Panc1 (cell line): ENCODE measurements at regions not wholly inside any gene's neighbourhood (a gene's known extent, or its start where the extent isn't known, plus 50 kb on each side); places are given as distances from the start of the nearest gene placed in this dataset.

ENCODE experiments used
- POLR2AphosphoS5 ChIP-seq: IDR thresholded peaks from 2 replicates; pipeline ENCODE4 v1.6.1; 2012; ENCODE audit warnings: mild to moderate bottlenecking, low read depth, low read length, moderate library complexity
- TCF7L2 ChIP-seq: IDR thresholded peaks from 2 replicates; pipeline ENCODE4 v1.6.1; 2011; ENCODE audit warnings: mild to moderate bottlenecking, low read depth, low read length, inconsistent platforms
- TF ChIP-seq, protein P1 (sequence below): fragments of 450-650 bp; IDR thresholded peaks from 2 replicates; pipeline ENCODE4 v1.5.1; 2017; ENCODE audit warnings: mild to moderate bottlenecking

DNA sequence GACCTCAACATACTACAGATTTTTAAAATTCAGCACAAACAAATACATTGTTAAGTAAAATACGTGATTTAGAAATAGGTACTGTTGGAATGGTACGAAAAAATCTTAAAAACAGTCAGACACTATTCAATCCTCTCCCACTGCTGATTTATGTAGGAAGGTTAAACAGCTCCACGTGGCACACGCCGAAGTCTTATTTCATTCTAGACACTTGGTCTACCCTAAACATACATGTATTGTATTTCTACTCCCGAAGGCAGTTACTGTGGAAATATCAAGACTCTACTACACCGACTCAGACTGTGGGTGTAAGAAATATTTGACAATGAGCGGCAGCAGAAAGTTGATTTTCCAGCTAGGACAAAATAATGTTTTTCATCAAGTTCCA is 130.6 kb downstream of the MPP7 start:
- TF ChIP-seq, protein P1, sequence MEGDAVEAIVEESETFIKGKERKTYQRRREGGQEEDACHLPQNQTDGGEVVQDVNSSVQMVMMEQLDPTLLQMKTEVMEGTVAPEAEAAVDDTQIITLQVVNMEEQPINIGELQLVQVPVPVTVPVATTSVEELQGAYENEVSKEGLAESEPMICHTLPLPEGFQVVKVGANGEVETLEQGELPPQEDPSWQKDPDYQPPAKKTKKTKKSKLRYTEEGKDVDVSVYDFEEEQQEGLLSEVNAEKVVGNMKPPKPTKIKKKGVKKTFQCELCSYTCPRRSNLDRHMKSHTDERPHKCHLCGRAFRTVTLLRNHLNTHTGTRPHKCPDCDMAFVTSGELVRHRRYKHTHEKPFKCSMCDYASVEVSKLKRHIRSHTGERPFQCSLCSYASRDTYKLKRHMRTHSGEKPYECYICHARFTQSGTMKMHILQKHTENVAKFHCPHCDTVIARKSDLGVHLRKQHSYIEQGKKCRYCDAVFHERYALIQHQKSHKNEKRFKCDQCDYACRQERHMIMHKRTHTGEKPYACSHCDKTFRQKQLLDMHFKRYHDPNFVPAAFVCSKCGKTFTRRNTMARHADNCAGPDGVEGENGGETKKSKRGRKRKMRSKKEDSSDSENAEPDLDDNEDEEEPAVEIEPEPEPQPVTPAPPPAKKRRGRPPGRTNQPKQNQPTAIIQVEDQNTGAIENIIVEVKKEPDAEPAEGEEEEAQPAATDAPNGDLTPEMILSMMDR = no peak
- TF ChIP-seq POLR2AphosphoS5 (no peak), TCF7L2 (no peak)
